GM06990 (cell line): ENCODE measurements at regions not wholly inside any gene's neighbourhood (a gene's known extent, or its start where the extent isn't known, plus 50 kb on each side); places are given as distances from the start of the nearest gene placed in this dataset.

Source experiments
- DNase-seq: peaks from one replicate; pipeline ENCODE4 v3.0.0-alpha.2; 2011; ENCODE audit not compliant: insufficient read length; ENCODE audit errors: extremely low read depth
- H3K27me3 ChIP-seq: replicated peaks from 2 replicates; pipeline ENCODE4 v1.6.0; 2011; ENCODE audit warnings: low read length; ENCODE audit not compliant: control insufficient read depth, insufficient read depth
- H3K36me3 ChIP-seq: 2 replicates; pipeline ENCODE4 v1.5.1; 2011; ENCODE audit warnings: low read length; ENCODE audit not compliant: control insufficient read depth, insufficient read depth
- H3K4me3 ChIP-seq: replicated peaks from 2 replicates; pipeline ENCODE4 v1.5.1; 2011; ENCODE audit warnings: low read depth, mild to moderate bottlenecking, control low read depth, low read length
- CTCF ChIP-seq: IDR thresholded peaks from 2 replicates; pipeline ENCODE4 v1.5.1; 2011; ENCODE audit warnings: low read length, control low read depth, mild to moderate bottlenecking, inconsistent platforms; ENCODE audit not compliant: insufficient read depth, poor library complexity, severe bottlenecking

- DNase-seq = no peak
- TF ChIP-seq CTCF = no peak
- Histone ChIP-seq H3K36me3 (no peaks in the 10 kb centered on the region), H3K4me3 (no peak overlapping the region), H3K27me3 (peaks cover 2% of the 10 kb centered on the region; the same call in 1 of the 2 replicates)
These were observed 420.8 kb upstream of the BRINP1 start for GRCh38 chr9:119789987-119790386.

GRCh38 chr9:119788921-119789320, 419.7 kb upstream of the BRINP1 start:
- Histone ChIP-seq H3K4me3 (no peak overlapping the region), H3K36me3 (no peaks in the 10 kb centered on the region), H3K27me3 (peaks cover 2% of the 10 kb centered on the region; the same call in 1 of the 2 replicates)
- no peak for DNase-seq
- TF ChIP-seq CTCF = no peak

GRCh38 chr9:119781886-119782285, 412.7 kb upstream of the BRINP1 start:
- no peaks in the 10 kb centered on the region for H3K27me3 ChIP-seq
- no peak for DNase-seq

GRCh38 chr9:119775410-119775809, 406.2 kb upstream of the BRINP1 start:
- Histone ChIP-seq H3K27me3 (no peaks in the 10 kb centered on the region), H3K36me3 (no peaks in the 10 kb centered on the region), H3K4me3 (no peak overlapping the region)
- TF ChIP-seq CTCF = no peak
- no peak for DNase-seq

More at GRCh38 chr9:119781886-119782285, 412.7 kb upstream of the BRINP1 start:
- Histone ChIP-seq H3K4me3 (no peak overlapping the region), H3K36me3 (no peaks in the 10 kb centered on the region)
- no peak for TF ChIP-seq CTCF

GRCh38 chr9:119773823-119774222, 404.6 kb upstream of the BRINP1 start:
- TF ChIP-seq CTCF = no peak
- Histone ChIP-seq H3K27me3 (no peaks in the 10 kb centered on the region), H3K4me3 (no peak overlapping the region), H3K36me3 (no peaks in the 10 kb centered on the region)
- no peak for DNase-seq

- Histone ChIP-seq H3K36me3 (no peaks in the 10 kb centered on the region), H3K27me3 (no peaks in the 10 kb centered on the region), H3K4me3 (no peak overlapping the region)
- no peak for TF ChIP-seq CTCF
- DNase-seq = no peak
These were observed 402.1 kb upstream of the BRINP1 start for GRCh38 chr9:119771341-119771740.
